ENCODE measurements at regions not wholly inside any gene's neighbourhood (a gene's known extent, or its start where the extent isn't known, plus 50 kb on each side); places are given as distances from the start of the nearest gene placed in this dataset.

DNA sequence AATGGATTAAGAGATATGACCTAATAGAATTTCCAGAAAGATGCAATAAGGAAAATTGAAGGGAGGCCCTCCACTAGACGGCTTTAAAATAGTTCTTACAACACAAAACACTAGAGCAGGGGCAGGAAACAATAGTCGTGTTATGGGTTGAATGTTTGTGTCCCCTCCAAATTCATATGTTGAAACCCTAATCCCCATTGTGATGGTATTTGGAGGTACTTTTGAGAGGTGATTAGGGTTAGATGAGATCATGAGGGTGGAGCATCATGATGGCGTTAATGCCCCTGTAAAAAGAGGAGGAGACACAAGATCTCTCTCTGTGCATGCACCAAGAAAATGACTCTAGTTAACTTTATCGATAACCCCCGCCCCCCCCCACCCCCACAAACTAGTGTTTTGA, 104.0 kb upstream of the HMGN3 start:
- TF ChIP-seq, protein P1, sequence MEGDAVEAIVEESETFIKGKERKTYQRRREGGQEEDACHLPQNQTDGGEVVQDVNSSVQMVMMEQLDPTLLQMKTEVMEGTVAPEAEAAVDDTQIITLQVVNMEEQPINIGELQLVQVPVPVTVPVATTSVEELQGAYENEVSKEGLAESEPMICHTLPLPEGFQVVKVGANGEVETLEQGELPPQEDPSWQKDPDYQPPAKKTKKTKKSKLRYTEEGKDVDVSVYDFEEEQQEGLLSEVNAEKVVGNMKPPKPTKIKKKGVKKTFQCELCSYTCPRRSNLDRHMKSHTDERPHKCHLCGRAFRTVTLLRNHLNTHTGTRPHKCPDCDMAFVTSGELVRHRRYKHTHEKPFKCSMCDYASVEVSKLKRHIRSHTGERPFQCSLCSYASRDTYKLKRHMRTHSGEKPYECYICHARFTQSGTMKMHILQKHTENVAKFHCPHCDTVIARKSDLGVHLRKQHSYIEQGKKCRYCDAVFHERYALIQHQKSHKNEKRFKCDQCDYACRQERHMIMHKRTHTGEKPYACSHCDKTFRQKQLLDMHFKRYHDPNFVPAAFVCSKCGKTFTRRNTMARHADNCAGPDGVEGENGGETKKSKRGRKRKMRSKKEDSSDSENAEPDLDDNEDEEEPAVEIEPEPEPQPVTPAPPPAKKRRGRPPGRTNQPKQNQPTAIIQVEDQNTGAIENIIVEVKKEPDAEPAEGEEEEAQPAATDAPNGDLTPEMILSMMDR (IDR thresholded peaks at IDR 0.05; ENCODE audit: control insufficient read depth, insufficient read depth, low read depth, low read length, missing control alignments) = no peak
- no peak overlapping the region for H3K4me3 ChIP-seq (ENCODE audit: control insufficient read depth, low read depth, low read length)
- no peak for DNase-seq (ENCODE audit: low read depth)

DNA sequence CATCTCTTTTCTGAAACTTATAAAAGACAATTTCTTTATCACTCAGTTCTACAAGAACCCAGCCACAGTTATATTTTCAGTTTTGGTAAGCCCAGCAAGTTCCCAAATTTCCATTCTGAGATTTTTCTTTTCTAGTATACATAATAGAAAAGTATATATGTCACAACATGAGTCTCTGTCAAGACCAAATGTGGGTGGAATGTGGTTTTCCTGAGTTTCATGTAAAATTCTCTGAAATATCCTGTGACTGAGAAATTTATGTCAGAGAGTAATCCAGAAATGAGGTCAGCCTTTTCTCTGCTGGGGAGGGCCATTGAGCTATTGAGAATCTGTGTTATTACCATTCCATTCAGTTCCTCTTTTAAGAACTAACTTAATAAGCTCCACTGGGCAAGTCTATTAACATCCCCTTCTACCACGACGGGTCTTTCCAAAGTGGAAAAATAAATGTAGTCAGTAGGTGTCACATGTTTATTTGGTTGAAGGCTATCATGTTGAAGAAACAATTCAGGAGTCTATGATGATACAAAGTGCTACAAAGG, 100.7 kb upstream of the HMGN3 start:
- no peak overlapping the region for H3K4me3 ChIP-seq (ENCODE audit: control insufficient read depth, low read depth, low read length)
- TF ChIP-seq, protein P1 (IDR thresholded peaks at IDR 0.05; ENCODE audit: control insufficient read depth, insufficient read depth, low read depth, low read length, missing control alignments) = no peak
- DNase-seq (ENCODE audit: low read depth) = no peak

DNA sequence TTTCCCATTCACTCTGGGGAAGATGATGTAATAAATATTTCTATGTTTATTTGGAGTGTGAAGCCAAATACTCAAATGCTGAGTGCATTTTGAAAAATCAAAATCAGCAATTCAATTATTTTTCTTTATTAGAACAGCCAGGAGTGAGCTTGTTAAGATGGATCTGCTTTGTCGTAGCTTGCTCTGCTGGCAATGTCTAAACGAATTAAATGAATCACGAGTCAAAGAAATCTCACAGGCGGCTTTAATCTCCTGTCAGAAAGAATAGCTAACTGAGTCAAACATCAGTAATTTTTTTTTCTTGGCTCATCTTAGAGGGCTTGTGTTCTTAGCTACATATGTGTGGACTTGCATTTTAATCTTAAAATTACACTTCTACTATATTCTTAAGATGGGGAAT, 100.2 kb upstream of the HMGN3 start:
- no peak overlapping the region for H3K4me3 ChIP-seq (ENCODE audit: control insufficient read depth, low read depth, low read length)
- no peak for DNase-seq (ENCODE audit: low read depth)
- TF ChIP-seq, protein P1 (IDR thresholded peaks at IDR 0.05; ENCODE audit: control insufficient read depth, insufficient read depth, low read depth, low read length, missing control alignments) = no peak

DNA sequence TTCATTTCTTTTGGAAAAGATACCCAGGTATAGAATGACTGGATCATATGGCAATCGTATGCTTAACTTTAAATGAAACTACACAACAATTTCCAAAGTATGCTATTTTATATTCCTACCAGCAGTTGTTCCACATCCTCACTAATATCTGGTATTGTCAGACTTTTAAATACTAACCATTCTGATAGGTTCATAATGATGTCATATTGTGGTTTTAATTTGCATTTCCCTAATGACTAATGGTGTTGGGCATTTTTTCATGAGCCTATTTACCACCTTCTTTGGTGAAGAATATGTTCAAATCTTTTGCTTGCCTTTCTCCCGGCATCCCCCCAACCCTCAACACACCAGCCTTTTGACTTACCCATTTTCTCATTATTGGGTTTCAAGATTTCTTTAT, 96.2 kb upstream of the HMGN3 start:
- TF ChIP-seq, protein P1 (IDR thresholded peaks at IDR 0.05; ENCODE audit: control insufficient read depth, insufficient read depth, low read depth, low read length, missing control alignments) = no peak
- DNase-seq (ENCODE audit: low read depth) = no peak
- no peak overlapping the region for H3K4me3 ChIP-seq (ENCODE audit: control insufficient read depth, low read depth, low read length)

DNA sequence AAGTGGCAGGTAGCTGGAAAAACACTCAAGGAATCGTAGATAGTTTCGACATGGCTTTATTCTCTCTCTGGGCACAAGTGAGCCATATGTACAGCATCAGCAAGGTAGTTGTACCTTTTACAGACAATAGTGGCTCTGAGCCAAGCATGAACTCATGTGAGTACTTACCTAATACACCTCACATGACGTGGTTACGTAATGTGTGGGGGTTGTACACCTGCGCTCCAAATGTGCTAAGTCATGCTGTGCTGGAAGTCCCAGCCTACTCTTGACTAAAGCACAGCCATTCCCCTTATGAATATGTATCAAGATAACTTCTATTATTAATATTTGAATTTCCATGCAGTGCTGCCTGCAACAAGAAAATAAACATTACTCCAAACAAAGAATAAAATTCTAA, 78.8 kb upstream of the HMGN3 start:
- no peak overlapping the region for H3K4me3 ChIP-seq (ENCODE audit: control insufficient read depth, low read depth, low read length)
- TF ChIP-seq, protein P1 (IDR thresholded peaks at IDR 0.05; ENCODE audit: control insufficient read depth, insufficient read depth, low read depth, low read length, missing control alignments) = no peak
- DNase-seq (ENCODE audit: low read depth) = no peak

DNA sequence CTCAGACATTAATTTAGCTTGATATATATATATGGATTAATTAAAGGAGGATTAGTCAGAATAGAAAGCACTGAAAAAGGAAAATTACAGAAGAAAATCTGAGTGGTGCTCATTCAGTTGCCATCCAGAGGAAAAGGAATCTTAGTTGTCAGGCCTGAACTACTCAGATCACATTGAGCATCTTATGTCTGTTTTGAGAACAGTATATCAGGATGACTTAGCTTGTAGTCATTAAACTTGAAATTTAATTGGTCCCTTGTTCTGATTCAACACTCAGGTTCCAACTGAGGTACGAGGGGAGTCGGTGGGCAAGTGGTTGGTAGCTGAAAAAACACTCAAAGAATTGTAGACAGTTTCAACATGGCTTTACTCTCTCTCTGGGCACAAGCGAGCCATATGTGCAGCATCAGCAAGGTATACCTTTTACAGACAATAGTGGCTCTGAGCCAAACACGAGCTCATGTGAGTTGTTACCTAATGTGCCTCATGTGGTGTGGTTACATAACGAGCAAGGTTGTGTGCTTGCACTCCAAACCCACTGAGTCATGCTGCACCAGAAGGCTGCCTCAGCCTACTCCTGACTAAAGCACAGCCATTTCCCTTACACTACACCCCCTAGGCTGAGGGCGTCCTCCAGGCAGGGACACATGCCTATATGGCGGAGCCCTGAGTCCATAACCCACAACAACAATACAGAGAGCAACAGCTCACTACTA, 73.0 kb upstream of the HMGN3 start:
- DNase-seq (ENCODE audit: low read depth) = no peak
- TF ChIP-seq, protein P1 (IDR thresholded peaks at IDR 0.05; ENCODE audit: control insufficient read depth, insufficient read depth, low read depth, low read length, missing control alignments) = no peak
- H3K4me3 ChIP-seq (ENCODE audit: control insufficient read depth, low read depth, low read length) = no peak overlapping the region

All from AG09309 (cell line).